ENCODE measurements at regions not wholly inside any gene's neighbourhood (a gene's known extent, or its start where the extent isn't known, plus 50 kb on each side); places are given as distances from the start of the nearest gene placed in this dataset.

- Histone ChIP-seq H3K79me1 (ENCODE audit: low read length) (no peaks in the 10 kb centered on the region), H4K5ac (ENCODE audit: low read length) (no peak overlapping the region), H3K79me2 (ENCODE audit: control insufficient read depth, insufficient read depth, low read length) (no peaks in the 10 kb centered on the region), H2BK5ac (ENCODE audit: low read length) (no peak overlapping the region), H3K9ac (ENCODE audit: low read length) (no peak overlapping the region), H2BK15ac (replicated peaks; ENCODE audit: low read depth) (no peak overlapping the region), H4K8ac (ENCODE audit: low read depth, low read length) (no peak overlapping the region), H3K4me1 (ENCODE audit: control insufficient read depth, low read depth, low read length) (no peaks in the 10 kb centered on the region), H2AK5ac (ENCODE audit: low read length) (no peak overlapping the region), H2BK120ac (ENCODE audit: low read depth, low read length) (no peak overlapping the region), H3K18ac (ENCODE audit: low read length) (no peak overlapping the region), H3K4me2 (ENCODE audit: low read length) (no peak overlapping the region), H3K4me3 (ENCODE audit: low read length) (no peak overlapping the region), H3K36me3 (ENCODE audit: control insufficient read depth, insufficient read depth, low read length) (no peaks in the 10 kb centered on the region), H3K23ac (ENCODE audit: low read length) (no peak overlapping the region), H3K27me3 (ENCODE audit: insufficient read depth, low read length, poor library complexity) (no peaks in the 10 kb centered on the region), H3K27ac (ENCODE audit: low read depth, low read length) (no peak overlapping the region), H3K4ac (ENCODE audit: low read depth, low read length) (no peak overlapping the region), H3K56ac (ENCODE audit: low read length) (no peak overlapping the region)
- whole genome bisulfite sequencing (ENCODE audit: extremely low coverage, insufficient coverage, low lambda C conversion rate), result no CpG with 5 or more reads among the region's 5 CpGs
- no peak for DNase-seq
Measured at GRCh38 chr4:112966701-112967488, 82.6 kb upstream of the ANK2 start.

- Histone ChIP-seq H3K18ac (ENCODE audit: low read length) (no peak overlapping the region), H3K79me2 (ENCODE audit: control insufficient read depth, insufficient read depth, low read length) (no peaks in the 10 kb centered on the region), H2BK15ac (replicated peaks; ENCODE audit: low read depth) (no peak overlapping the region), H2AK5ac (ENCODE audit: low read length) (no peak overlapping the region), H4K8ac (ENCODE audit: low read depth, low read length) (no peak overlapping the region), H3K23ac (ENCODE audit: low read length) (no peak overlapping the region), H3K27me3 (ENCODE audit: insufficient read depth, low read length, poor library complexity) (no peaks in the 10 kb centered on the region), H3K4me3 (ENCODE audit: low read length) (no peak overlapping the region), H3K27ac (ENCODE audit: low read depth, low read length) (no peak overlapping the region), H3K4ac (ENCODE audit: low read depth, low read length) (no peak overlapping the region), H3K9ac (ENCODE audit: low read length) (no peak overlapping the region), H3K36me3 (ENCODE audit: control insufficient read depth, insufficient read depth, low read length) (no peaks in the 10 kb centered on the region), H2BK120ac (ENCODE audit: low read depth, low read length) (no peak overlapping the region), H3K4me1 (ENCODE audit: control insufficient read depth, low read depth, low read length) (no peaks in the 10 kb centered on the region), H3K56ac (ENCODE audit: low read length) (no peak overlapping the region), H2BK5ac (ENCODE audit: low read length) (no peak overlapping the region), H4K5ac (ENCODE audit: low read length) (no peak overlapping the region), H3K79me1 (ENCODE audit: low read length) (no peaks in the 10 kb centered on the region), H3K4me2 (ENCODE audit: low read length) (no peak overlapping the region)
- no peak for DNase-seq
Measured at GRCh38 chr4:112968451-112969159, 80.8 kb upstream of the ANK2 start.

GRCh38 chr4:112970903-112971302, 78.5 kb upstream of the ANK2 start:
- Histone ChIP-seq H3K23ac (ENCODE audit: low read length) (no peak overlapping the region), H2BK5ac (ENCODE audit: low read length) (no peak overlapping the region), H2BK15ac (replicated peaks; ENCODE audit: low read depth) (no peak overlapping the region), H3K9ac (ENCODE audit: low read length) (no peak overlapping the region), H3K79me2 (ENCODE audit: control insufficient read depth, insufficient read depth, low read length) (no peaks in the 10 kb centered on the region), H3K4ac (ENCODE audit: low read depth, low read length) (no peak overlapping the region), H3K27ac (ENCODE audit: low read depth, low read length) (no peak overlapping the region), H4K5ac (ENCODE audit: low read length) (no peak overlapping the region), H3K18ac (ENCODE audit: low read length) (no peak overlapping the region), H3K56ac (ENCODE audit: low read length) (no peak overlapping the region), H3K79me1 (ENCODE audit: low read length) (no peaks in the 10 kb centered on the region), H3K4me2 (ENCODE audit: low read length) (no peak overlapping the region), H4K8ac (ENCODE audit: low read depth, low read length) (no peak overlapping the region), H3K4me1 (ENCODE audit: control insufficient read depth, low read depth, low read length) (no peaks in the 10 kb centered on the region), H2BK120ac (ENCODE audit: low read depth, low read length) (no peak overlapping the region), H3K27me3 (ENCODE audit: insufficient read depth, low read length, poor library complexity) (no peaks in the 10 kb centered on the region), H3K36me3 (ENCODE audit: control insufficient read depth, insufficient read depth, low read length) (no peaks in the 10 kb centered on the region), H3K4me3 (ENCODE audit: low read length) (no peak overlapping the region), H2AK5ac (ENCODE audit: low read length) (no peak overlapping the region)
- no peak for DNase-seq
- WGBS (ENCODE audit: extremely low coverage, insufficient coverage, low lambda C conversion rate), result no CpG with 5 or more reads among the region's 2 CpGs

GRCh38 chr4:112973750-112974251, 75.7 kb upstream of the ANK2 start:
- Histone ChIP-seq H3K4ac (ENCODE audit: low read depth, low read length) (no peak overlapping the region), H3K56ac (ENCODE audit: low read length) (no peak overlapping the region), H3K27me3 (ENCODE audit: insufficient read depth, low read length, poor library complexity) (no peaks in the 10 kb centered on the region), H3K18ac (ENCODE audit: low read length) (no peak overlapping the region), H3K36me3 (ENCODE audit: control insufficient read depth, insufficient read depth, low read length) (no peaks in the 10 kb centered on the region), H3K4me1 (ENCODE audit: control insufficient read depth, low read depth, low read length) (no peaks in the 10 kb centered on the region), H3K9ac (ENCODE audit: low read length) (no peak overlapping the region), H3K79me1 (ENCODE audit: low read length) (no peaks in the 10 kb centered on the region), H2BK15ac (replicated peaks; ENCODE audit: low read depth) (no peak overlapping the region), H3K79me2 (ENCODE audit: control insufficient read depth, insufficient read depth, low read length) (no peaks in the 10 kb centered on the region), H4K5ac (ENCODE audit: low read length) (no peak overlapping the region), H2BK5ac (ENCODE audit: low read length) (no peak overlapping the region), H3K4me3 (ENCODE audit: low read length) (no peak overlapping the region), H4K8ac (ENCODE audit: low read depth, low read length) (no peak overlapping the region), H2AK5ac (ENCODE audit: low read length) (no peak overlapping the region), H3K23ac (ENCODE audit: low read length) (no peak overlapping the region), H3K4me2 (ENCODE audit: low read length) (no peak overlapping the region), H3K27ac (ENCODE audit: low read depth, low read length) (no peak overlapping the region), H2BK120ac (ENCODE audit: low read depth, low read length) (no peak overlapping the region)
- DNase-seq, result no peak
- WGBS (ENCODE audit: extremely low coverage, insufficient coverage, low lambda C conversion rate), result no CpG with 5 or more reads among the region's 2 CpGs

- H2BK5ac ChIP-seq (ENCODE audit: low read length), result no peak overlapping the region
- H3K27me3 ChIP-seq (ENCODE audit: insufficient read depth, low read length, poor library complexity), result no peaks in the 10 kb centered on the region
- no peak overlapping the region for H3K4me3 ChIP-seq (ENCODE audit: low read length)
- no peak for DNase-seq
- H3K23ac ChIP-seq (ENCODE audit: low read length), result no peak overlapping the region
- no peak overlapping the region for H2BK15ac ChIP-seq (replicated peaks; ENCODE audit: low read depth)
- H3K4me1 ChIP-seq (ENCODE audit: control insufficient read depth, low read depth, low read length), result no peaks in the 10 kb centered on the region
- no peak overlapping the region for H3K4me2 ChIP-seq (ENCODE audit: low read length)
- H3K18ac ChIP-seq (ENCODE audit: low read length), result no peak overlapping the region
- no peak overlapping the region for H3K4ac ChIP-seq (ENCODE audit: low read depth, low read length)
- no peak overlapping the region for H3K9ac ChIP-seq (ENCODE audit: low read length)
- no peak overlapping the region for H3K27ac ChIP-seq (ENCODE audit: low read depth, low read length)
- no peak overlapping the region for H4K5ac ChIP-seq (ENCODE audit: low read length)
- no peak overlapping the region for H2BK120ac ChIP-seq (ENCODE audit: low read depth, low read length)
- no CpG with 5 or more reads among the region's 6 CpGs for WGBS (ENCODE audit: extremely low coverage, insufficient coverage, low lambda C conversion rate)
- H2AK5ac ChIP-seq (ENCODE audit: low read length), result no peak overlapping the region
- no peaks in the 10 kb centered on the region for H3K79me2 ChIP-seq (ENCODE audit: control insufficient read depth, insufficient read depth, low read length)
- no peak overlapping the region for H4K8ac ChIP-seq (ENCODE audit: low read depth, low read length)
- H3K36me3 ChIP-seq (ENCODE audit: control insufficient read depth, insufficient read depth, low read length), result no peaks in the 10 kb centered on the region
- no peak overlapping the region for H3K56ac ChIP-seq (ENCODE audit: low read length)
- no peaks in the 10 kb centered on the region for H3K79me1 ChIP-seq (ENCODE audit: low read length)
Measured at GRCh38 chr4:112975567-112976355, 73.7 kb upstream of the ANK2 start.
